ENCODE measurements at regions not wholly inside any gene's neighbourhood (a gene's known extent, or its start where the extent isn't known, plus 50 kb on each side); places are given as distances from the start of the nearest gene placed in this dataset.
"Not testable (repeated sequence)": the region's sequence is repeated elsewhere in the genome, so short reads cannot be mapped to it uniquely, and the experiment has no call there.

GRCh38 chr10:30701451-30702173 is 72.1 kb upstream of the LYZL2 start (continued):
- no peak for TF ChIP-seq ZNF557 (CRISPR knock-in tag; IDR thresholded peaks at IDR 0.05)
- TF ChIP-seq SRSF1 (optimal IDR thresholded peaks at IDR 0.05; ENCODE audit: low read depth, low read length) = no peak
- TF ChIP-seq BCLAF1 (IDR thresholded peaks at IDR 0.05) = no peak
- TF ChIP-seq STAT6 (CRISPR knock-in tag; IDR thresholded peaks at IDR 0.05; ENCODE audit: borderline replicate concordance) = no peak
- TF ChIP-seq ZNF839 (CRISPR knock-in tag; IDR thresholded peaks at IDR 0.05; ENCODE audit: borderline replicate concordance) = no peak

GRCh38 chr10:30697806-30698205 is 68.3 kb upstream of the LYZL2 start:
- in situ Hi-C loops (cut with HindIII; ENCODE audit: extremely low pct_ligation_motif_present, low pct_unique_long_range_greater_than_20kb) = no loop called here
- Histone ChIP-seq H3K4me2 (ENCODE audit: low read depth, low read length) (no peak overlapping the region), H3K79me2 (ENCODE audit: insufficient read depth, low read length) (no peaks in the 10 kb centered on the region), H2AFZ (ENCODE audit: low read length) (no peak overlapping the region), H3K36me3 (replicated peaks in 1 of 2; ENCODE audit: control insufficient read depth in 1 of 2, insufficient read depth in 2 of 2, low read length in 2 of 2) (no peaks in the 10 kb centered on the region), H3K27ac (ENCODE audit: extremely low read length, insufficient read depth, low read length) (no peak overlapping the region), H3K4me3 (replicated peaks in 1 of 3; ENCODE audit: insufficient read depth in 1 of 3, low read depth in 2 of 3, low read length in 3 of 3) (no peak overlapping the region), H3K27me3 (ENCODE audit: control insufficient read depth in 1 of 2, insufficient read depth in 2 of 2, low read length in 2 of 2) (peaks cover 1 to 13% of the 10 kb centered on the region in 2 experiments; a peak in 3 of 5 replicates), H3K9me3 (ENCODE audit: low read length) (no peaks in the 10 kb centered on the region), H3K9ac (ENCODE audit: insufficient read depth, low read depth, low read length) (no peak overlapping the region), H3K4me1 (ENCODE audit: insufficient read depth, low read length) (no peaks in the 10 kb centered on the region), H4K20me1 (ENCODE audit: insufficient read depth, low read length) (no peaks in the 10 kb centered on the region)
- intact Hi-C loops (cut with micrococcal nuclease; ENCODE audit: unreplicated experiment) = no loop called here
- no peak for ATAC-seq
- FAIRE-seq = no peak
- WGBS (ENCODE audit: low lambda C conversion rate) = 2% methylated on average over 3 of the region's 3 CpGs
- BruUV-seq (replicated peaks) = no TSS peak
- TF ChIP-seq FOXA3 (CRISPR knock-in tag; IDR thresholded peaks at IDR 0.05) = no peak
- DNase-seq (ENCODE audit: low spot score) = no peak
- ChIA-PET CTCF (ENCODE audit: low intra/inter-chr PET ratio, low total read pairs) (no interaction called here), POLR2A (no interaction called here)

- 59% methylated on average over 9 of the region's 17 CpGs for WGBS (ENCODE audit: low lambda C conversion rate)
- H3K36me3 ChIP-seq (replicated peaks in 1 of 2; ENCODE audit: control insufficient read depth in 1 of 2, insufficient read depth in 2 of 2, low read length in 2 of 2); H3K4me2 ChIP-seq (ENCODE audit: low read depth, low read length); H3K27ac ChIP-seq (ENCODE audit: extremely low read length, insufficient read depth, low read length); ATAC-seq; FAIRE-seq; in situ Hi-C loops (cut with HindIII; ENCODE audit: extremely low pct_ligation_motif_present, low pct_unique_long_range_greater_than_20kb); H3K4me3 ChIP-seq (replicated peaks in 1 of 3; ENCODE audit: insufficient read depth in 1 of 3, low read depth in 2 of 3, low read length in 3 of 3); H3K9me3 ChIP-seq (ENCODE audit: low read length); H2AFZ ChIP-seq (ENCODE audit: low read length); H3K4me1 ChIP-seq (ENCODE audit: insufficient read depth, low read length); H3K9ac ChIP-seq (ENCODE audit: insufficient read depth, low read depth, low read length); H3K79me2 ChIP-seq (ENCODE audit: insufficient read depth, low read length); POLR2A ChIA-PET; H4K20me1 ChIP-seq (ENCODE audit: insufficient read depth, low read length); intact Hi-C loops (cut with micrococcal nuclease; ENCODE audit: unreplicated experiment); BruUV-seq (replicated peaks); DNase-seq (ENCODE audit: low spot score): not testable (repeated sequence)
- CTCF ChIA-PET (ENCODE audit: low intra/inter-chr PET ratio, low total read pairs) = interaction anchor here (1.4 kb wide), 1 partner anchor 9 kb away, joined by 4 read pairs; no protein-coding TSS in a partner anchor
- peaks cover 0 to 13% of the 10 kb centered on the region in 2 experiments; a peak in 2 of 5 replicates for H3K27me3 ChIP-seq (ENCODE audit: control insufficient read depth in 1 of 2, insufficient read depth in 2 of 2, low read length in 2 of 2)
Measured at GRCh38 chr10:30697221-30697620, 67.7 kb upstream of the LYZL2 start.

Measured in HepG2 (cell line).